ENCODE measurements at regions not wholly inside any gene's neighbourhood (a gene's known extent, or its start where the extent isn't known, plus 50 kb on each side); places are given as distances from the start of the nearest gene placed in this dataset.

- TF ChIP-seq CTCF (IDR thresholded peaks at IDR 0.05) (no peak), POLR2A (IDR thresholded peaks at IDR 0.05) (no peak)
Observed at GRCh38 chr22:49693848-49694247, 133.8 kb downstream of the BRD1 start.

All from heart left ventricle (tissue), 13 donors.